ENCODE measurements at regions not wholly inside any gene's neighbourhood (a gene's known extent, or its start where the extent isn't known, plus 50 kb on each side); places are given as distances from the start of the nearest gene placed in this dataset.

DNA sequence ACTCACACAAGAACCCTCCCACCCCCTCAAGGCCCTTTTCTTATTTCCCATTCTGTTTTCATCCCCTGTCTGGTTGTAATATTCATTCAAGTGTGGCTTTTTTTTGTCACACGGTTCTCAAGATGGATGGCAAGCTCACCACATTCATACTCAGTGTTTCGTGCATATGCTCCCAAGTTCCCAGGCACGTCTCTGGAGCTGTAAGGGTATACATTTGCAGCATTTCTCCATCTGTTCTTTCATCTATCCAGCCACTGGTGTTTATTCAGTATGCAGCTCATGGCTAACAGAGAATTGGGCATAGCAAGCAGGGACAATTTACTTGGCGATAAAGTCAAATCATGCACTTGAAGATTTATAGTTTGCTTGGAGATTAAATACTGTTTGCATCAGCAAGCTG, 212.1 kb downstream of the GRIN2B start:
- no peak for DNase-seq (ENCODE audit: low read depth, low spot score)

DNA sequence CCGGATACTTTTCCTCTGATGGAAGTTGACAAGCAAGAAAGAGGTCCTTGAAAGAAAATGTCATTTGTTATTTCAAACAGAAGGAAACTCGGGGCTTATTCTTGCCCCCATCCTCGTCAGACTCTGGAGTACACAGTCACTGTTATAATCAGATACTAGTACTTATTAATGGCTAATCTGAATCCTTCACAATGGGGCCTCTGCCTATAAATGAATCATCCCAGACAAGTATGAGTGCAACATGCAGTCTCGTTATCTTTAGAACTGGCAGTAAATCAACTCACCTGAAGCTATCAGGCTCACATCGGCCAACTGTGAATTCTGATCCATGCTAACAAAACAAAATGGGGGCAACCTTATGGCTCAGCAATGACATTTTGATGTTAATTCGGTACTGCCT, 216.7 kb downstream of the GRIN2B start:
- DNase-seq (ENCODE audit: low read depth, low spot score), result no peak

DNA sequence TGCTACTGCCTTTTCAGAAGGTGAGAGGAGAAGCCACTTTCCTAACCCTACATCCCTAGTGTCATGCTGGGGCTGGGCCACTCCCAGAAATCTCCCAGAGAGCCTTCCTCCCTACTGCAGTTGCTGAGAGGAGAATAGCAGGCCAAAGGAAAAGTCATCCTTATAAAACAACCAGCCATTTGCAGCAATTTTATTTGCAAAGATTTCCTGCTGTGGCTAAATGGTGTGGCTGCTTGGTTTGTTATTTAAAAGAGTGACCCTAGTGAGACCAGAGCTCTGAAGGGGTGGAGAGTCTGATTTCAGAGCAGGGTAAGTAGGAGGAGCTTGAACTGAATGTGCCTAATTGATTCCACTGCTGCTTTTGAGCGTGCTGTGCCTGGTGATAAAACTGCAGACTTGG, 232.0 kb downstream of the GRIN2B start:
- DNase-seq (ENCODE audit: low read depth, low spot score), result no peak

DNA sequence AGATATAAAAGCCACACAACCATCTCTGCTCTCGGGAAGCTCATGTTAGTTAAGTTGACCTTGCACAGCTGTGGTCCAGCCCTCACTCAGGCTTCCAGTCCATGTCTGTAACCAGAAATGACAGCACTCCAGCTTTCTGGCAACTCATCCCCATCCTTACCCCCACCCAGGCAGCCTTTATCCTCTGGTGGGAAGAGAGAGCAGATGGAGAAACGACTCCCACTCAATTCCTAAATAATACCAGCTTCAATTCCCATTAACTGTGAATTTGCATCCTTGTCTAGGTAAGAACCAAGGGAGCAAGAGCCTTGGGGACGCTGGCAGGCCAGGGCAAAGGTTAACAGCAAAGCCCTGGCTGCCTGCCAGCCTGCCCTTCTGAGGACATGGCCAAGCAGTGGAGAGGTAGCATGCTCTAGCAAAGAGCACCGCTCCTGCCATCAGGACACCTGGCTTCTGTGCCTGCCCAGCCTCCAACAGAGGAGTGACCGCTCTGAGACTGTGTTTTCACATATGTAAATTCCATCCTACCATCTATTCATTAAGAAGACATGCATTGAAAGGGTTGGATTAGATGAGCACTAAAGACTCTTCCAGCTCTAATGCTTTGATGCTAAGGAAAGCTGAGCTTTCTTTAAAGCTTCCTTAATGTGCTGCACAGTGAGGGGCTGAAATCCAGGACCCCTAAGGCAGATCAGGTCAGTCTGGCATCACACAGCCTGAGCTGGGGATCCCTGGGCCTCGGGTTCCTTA, 236.1 kb downstream of the GRIN2B start:
- no peak for DNase-seq (ENCODE audit: low read depth, low spot score)

DNA sequence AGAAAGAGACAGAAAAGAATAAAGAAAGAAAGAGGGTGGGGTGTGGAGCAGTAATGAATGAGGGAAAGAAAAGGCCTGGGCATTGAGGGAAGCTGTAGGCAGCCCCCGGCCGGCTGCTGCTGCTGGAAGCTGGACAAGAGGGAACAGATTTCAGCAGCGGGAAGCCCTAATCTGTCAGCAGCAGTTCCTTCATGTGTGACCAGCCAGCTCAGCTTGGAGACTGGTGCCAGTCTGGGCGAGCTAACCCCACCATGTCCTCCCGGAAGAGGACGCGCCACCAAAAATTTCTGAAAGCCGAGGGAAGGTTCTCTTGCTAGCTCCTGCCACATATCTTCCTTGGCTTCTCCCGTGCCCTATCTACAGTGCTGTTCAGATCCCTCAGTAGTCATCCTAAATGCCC, 236.8 kb downstream of the GRIN2B start:
- DNase-seq (ENCODE audit: low read depth, low spot score), result no peak

DNA sequence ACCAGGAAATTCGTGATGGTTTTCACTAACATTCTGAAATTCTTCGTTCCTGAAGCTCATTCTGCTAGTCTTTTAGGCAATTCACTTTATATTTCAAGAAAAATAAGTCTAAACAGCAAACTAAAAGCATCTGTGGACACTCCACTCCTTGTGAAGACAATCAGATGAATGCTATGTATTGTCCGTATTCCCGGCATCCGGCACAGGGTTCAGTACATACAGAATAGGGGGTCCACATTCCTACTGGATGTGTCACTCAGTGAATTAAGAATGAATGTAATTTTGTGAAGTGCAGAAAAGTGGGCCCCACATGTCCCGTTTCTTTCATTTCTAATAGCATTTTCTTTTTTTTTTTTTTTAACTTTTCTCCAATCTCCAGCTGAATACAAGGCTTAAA, 241.3 kb downstream of the GRIN2B start:
- DNase-seq (ENCODE audit: low read depth, low spot score), result no peak

DNA sequence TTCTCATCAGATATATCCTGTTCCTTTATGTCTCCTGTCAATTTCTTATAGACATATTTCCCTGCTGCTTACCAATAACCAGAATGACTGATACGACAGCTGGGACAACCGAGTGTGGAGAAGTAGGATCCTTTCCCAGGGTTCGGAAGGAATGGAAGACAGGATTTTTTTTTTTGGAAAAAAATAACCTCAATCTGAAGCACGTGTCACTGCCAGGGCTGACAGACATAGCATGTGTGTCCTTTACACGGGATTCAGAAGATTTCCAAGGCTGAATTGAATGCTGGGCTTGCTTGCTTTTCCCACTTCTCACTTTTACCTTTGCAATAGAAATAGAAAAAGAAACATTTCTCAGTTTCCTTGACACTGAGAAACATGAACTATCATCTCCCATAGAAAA, 245.7 kb downstream of the GRIN2B start:
- no peak for DNase-seq (ENCODE audit: low read depth, low spot score)

DNA sequence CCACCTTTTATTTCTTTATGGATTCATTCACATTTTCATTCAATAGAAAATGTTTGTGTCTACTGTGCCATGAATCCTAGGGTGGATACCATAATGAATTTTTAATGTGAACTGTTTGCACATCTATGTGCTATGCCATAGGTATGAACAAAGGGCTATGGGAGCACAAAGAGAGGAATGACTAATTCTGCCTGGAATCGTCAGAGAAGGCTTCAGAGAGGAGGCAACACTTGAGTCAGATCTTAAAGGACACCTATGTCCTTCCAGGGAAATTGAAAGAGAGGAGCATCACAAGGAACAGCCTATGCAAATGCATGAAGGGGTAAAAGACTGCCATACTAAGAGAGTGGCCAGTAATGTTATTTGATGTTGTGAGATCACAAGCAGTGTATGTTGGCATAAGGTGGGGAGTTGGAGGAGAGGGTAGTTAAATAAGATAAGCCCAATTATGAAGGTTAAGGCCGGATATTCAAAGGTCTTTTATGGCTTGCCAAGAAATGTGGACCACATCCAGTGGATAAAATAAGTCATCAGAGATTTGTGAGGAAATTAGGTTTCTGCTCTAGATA, 246.7 kb downstream of the GRIN2B start:
- no peak for DNase-seq (ENCODE audit: low read depth, low spot score)

DNA sequence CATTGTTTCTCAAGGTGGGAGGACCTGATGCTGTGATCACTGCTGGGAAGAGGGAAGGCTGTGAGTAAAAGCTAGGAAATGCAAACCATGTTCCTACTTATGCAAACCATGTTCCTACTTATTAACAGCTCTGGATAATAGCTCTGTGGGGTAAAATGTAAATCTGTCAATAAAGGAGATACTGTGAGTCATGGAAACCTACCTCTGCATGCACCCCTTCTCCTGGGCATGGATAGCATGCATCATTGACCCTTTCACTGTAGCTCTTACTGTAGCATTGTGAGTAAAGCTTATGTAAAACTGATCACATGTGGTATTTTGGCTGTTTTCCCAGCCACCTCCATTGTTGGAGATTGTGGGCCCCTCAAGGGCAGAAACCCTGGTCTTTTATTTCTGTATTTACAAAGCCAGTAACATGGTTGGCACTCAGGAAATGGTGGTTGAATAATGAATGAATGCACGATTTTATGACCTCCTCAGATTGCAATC, 253.7 kb downstream of the GRIN2B start:
- no peak for DNase-seq (ENCODE audit: low read depth, low spot score)

DNA sequence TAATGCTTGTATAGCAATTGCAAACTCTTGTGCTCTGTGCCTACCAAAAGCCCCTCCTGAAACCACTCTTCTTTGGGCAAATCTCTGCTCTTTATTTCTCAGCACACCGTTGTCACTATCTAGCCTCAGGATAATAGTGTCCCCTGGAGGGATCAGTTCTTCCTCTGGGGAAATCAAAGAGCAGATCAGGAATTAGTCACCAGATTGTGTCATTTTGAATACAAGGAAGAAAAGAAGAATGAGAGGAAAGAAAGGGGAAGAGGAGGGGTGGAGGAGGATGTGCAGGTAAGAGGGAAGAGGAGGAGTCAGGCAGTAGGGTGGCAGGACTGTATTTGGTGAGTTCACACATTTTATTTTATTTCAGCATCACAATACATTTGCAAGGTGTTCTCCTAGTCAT, 256.4 kb downstream of the GRIN2B start:
- DNase-seq (ENCODE audit: low read depth, low spot score), result no peak

DNA sequence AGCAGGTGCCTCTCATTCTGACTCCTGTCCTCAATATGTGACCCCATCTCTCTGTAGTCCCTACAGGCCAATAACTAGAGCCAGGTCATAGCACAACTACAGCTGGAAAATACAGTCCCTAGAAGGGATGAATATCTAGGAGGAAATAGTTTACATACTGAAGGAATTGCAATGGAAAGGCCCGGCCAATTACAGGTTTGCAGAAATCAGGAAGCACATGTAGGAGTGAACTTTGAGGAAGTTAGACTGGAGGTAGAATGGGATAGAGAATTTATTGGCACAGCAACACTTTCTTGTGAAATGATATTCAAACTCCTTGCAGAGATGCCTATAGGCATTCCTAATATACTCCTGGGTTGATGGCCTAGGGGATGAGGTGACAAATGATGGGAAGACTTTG, 257.3 kb downstream of the GRIN2B start:
- DNase-seq (ENCODE audit: low read depth, low spot score), result no peak

DNA sequence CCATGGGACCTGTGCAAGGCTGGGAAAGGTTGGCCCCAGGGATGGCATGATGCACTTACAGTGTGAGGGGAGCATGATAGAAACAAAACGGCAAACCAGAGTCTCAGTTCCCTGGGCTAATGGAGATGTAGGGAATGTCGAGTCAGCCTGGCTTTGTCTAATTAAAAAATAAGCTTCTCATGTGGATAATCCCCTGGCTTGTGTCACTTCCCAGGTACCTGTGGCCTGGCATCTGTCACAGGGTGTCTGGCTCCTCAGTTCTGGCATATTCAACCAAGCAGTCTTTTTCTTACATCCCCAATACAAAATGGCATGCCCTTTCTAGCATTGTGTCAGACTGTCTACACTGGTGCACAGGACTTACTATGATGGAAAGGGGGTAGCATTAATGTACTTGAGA, 261.4 kb downstream of the GRIN2B start:
- DNase-seq (ENCODE audit: low read depth, low spot score), result no peak

DNA sequence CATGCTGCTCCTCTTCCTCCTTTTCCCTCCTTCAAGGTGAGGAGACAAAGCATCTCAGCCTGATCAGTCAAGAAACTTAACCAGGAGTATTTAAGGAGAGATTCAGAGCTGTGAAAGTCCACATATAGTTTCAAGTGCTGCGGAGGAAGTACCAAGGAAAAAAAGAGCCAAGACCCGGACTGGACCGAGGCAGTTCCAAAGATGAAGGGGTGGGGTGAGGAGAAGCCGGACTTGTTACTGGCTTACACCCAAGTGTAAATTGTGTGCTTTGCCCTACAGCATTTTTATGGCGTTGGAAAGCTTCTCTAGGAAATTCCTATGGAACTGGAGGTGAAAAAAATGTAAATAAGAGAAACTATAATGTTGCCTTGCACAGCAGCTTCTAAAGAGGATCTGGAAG, 263.1 kb downstream of the GRIN2B start:
- no peak for DNase-seq (ENCODE audit: low read depth, low spot score)

DNA sequence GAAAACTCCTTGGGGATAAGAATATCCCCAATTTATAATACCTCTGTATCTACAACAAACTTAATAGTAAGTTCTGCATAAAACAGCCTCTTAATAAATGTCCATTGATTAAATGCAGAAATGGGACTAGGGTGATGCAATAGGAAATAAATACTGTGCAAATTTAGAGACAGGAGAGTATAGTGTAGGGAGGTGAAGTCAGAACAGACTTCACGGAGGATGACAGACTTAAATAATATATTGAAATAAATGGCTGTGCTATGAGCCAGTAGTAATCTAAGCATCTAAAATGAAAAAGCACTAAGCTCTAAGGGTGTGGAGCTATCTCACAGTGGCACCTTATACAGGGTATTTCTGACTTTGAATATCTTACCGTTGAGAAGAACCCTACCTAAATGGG, 265.3 kb downstream of the GRIN2B start:
- no peak for DNase-seq (ENCODE audit: low read depth, low spot score)

DNA sequence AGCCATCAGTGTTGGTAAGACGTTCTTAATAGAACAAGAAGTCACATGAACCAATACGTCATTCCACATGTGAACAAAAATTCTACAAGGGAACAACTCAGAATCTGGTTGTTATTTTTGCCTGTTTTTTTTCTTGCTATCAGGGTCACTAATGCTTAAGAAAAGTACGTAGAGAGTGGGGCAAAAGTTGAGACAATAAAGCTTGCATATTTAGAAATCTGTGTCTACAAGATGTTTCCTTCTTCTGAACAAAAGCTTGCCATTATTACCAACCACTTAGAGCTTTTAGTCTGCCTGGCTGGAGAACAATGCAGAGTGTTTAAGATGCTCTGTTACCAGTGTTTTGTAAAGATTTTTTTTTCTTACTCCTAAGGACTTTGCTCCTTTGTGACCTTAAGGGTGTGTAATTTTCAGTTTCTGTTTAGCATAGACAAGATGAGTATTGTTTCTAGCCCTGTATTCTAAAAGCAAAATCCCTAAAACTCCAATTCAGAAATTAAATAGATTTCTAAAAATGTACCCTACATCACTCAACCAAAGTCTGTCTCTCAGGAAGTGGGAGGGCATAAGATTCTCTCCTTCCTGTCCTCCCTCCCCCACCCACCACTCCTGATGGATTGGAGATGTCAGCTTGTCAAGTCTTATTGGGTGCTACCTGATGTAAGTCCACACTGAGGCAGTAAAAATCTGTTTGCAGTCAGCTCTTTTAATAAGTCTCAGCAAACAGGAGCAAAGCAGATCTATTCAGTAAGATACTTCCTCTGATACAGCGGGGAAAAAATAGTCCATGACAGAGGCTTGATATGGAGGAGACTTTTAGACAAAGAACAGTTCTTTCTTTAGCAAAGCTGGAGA, 267.6 kb downstream of the GRIN2B start:
- no peak for DNase-seq (ENCODE audit: low read depth, low spot score)

DNA sequence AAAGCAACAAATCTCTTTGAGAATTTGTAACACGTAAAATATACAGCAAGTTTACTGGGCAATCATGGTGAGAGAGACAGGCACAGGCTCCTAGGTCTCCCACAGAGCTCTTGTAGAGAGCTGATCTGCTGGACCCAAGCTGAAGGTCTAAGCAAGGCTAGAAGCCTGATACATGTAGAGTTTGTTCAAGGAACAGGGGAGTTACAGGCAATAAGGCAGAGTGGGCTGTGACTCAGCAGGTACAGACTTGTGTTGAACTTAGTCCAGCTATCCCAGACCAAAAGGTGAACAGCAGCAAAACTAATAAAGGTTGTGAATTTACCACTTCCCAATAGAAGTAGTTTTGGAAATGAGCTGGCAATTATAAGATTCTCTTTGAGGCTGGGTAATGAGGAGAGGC, 273.6 kb downstream of the GRIN2B start:
- DNase-seq (ENCODE audit: low read depth, low spot score), result no peak

DNA sequence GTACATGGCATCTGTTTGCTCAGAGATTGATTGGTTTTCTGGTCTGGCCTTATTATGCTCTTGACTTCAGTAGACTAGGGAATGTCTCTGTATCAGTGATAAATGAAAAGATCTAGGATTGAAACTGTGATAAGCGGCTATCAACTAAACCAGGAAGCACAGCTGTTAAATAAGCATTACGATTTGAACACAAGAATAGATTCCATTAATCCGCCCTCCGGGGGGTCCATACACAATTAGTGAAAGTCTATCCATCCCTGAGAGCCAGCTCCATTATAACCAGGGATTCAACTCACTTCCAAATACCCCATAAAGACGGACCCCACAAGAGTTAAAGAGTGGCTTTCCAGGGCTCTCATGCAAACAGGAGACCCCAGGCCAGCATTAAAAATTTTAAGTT, 279.0 kb downstream of the GRIN2B start:
- no peak for DNase-seq (ENCODE audit: low read depth, low spot score)

DNA sequence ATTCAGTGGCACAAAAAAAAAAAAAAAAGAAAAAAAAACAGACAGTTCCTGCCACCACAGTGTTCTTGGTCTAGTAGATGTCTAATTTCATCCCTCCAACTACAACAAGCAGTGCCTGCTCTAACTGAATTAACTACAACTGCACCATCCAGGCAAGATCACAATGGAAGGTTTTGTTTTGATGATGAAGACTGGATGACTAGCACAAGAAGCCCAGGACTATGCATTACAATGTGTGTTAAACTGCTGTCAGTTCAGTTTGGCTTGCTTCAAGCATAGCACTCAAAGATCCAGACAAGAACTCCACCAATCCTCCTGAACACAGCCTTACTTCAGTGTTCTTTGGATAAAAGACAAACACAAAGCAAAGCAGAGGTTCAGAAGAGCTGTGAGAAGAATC, 279.9 kb downstream of the GRIN2B start:
- DNase-seq (ENCODE audit: low read depth, low spot score), result no peak

DNA sequence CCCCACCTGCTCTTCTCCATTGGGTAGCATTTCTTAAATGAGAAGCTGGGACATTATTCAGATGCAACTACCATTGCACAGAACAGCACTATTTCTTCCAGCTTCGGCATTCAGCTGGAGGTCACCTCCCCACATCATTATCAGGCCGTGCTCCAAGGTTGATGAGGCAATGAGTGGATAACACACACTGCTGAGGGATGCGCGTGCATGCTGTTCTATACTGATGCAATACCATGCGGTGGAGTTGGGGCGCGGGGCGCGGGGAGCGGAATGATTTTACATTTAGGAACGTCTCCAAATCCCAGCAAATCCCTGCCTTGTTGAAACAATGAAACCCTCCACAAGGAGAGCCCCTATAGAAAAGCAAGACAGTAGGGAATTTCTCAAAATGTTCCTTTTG, 283.4 kb downstream of the GRIN2B start:
- DNase-seq (ENCODE audit: low read depth, low spot score), result no peak

DNA sequence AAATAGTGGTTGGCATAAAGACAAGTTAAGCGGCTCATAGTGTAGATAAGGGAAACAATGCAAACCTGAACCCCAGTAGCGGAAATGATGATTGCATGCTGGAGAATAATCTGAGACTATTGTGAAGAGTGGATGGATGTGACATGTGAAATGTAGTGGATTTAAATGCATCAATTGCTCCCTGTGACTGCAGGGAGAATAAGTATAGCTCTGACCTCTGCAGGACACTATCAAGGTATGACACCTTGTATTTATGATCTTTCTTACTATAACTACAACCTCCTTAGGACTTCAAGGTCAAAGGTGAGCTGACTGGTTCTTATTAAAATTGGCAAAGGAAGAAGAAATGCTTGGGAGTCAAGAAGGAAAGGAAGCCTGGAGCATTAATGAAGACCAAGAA, 285.6 kb downstream of the GRIN2B start:
- DNase-seq (ENCODE audit: low read depth, low spot score), result no peak

DNA sequence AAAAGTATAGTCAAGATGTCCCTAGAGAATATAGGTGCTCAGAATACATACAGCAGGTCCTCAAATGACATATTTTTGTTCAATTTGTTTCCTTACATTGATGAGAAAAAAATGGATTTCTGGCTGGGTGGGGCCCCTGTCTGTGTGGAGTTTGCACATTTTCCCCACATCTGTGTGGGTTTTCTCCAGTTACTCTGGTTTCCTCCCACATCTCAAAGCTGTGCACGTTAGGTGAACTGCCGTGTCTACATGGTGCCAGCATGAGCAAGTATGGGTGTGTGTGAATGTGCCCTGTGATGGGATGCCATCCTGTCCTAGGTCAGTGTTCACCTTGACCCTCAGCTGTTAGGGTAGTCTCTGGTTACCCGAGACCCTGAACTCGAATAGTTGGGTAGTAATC, 289.1 kb downstream of the GRIN2B start:
- no peak for DNase-seq (ENCODE audit: low read depth, low spot score)

DNA sequence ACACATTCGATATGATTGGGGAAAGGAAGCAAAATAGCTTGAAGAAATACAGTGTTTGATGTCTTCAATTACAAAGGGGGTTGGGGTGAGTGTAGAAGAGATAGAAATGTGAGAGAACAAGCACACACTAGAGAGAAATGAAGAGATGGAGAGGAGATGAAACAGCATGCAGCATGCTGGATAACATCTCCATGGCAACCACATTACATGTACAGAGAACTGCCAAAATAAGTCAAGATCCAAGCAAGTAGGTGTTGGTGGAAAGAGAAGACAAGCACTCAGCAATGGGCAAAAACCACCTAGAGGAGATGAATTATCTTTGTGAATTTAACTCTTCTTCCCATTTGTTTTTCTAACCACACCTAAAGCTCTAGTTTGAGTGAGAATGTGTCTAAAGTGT, 289.8 kb downstream of the GRIN2B start:
- DNase-seq (ENCODE audit: low read depth, low spot score), result no peak

DNA sequence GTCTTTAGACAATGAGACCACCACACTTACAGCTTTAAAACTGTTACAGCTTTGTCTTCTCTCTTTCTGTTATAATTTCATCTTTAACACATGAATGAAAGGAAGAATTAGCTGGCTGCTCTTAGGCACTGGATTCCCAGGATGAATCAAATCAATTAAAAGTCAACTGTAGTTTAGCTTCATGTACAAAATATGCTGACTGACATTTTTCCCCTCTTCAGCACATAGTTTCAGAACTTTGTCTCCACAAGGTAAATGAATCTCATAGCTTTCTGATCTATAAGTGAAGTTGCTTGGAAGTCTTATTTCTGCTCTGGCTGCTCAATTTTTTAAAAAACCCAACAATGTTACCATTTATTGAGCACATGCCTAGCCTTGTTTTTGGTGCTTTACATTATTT, 293.8 kb downstream of the GRIN2B start:
- no peak for DNase-seq (ENCODE audit: low read depth, low spot score)

Data from pulmonary artery endothelial cell (primary cell).